HG03575 (cell line): ENCODE measurements at regions not wholly inside any gene's neighbourhood (a gene's known extent, or its start where the extent isn't known, plus 50 kb on each side); places are given as distances from the start of the nearest gene placed in this dataset.
"Not testable (repeated sequence)": the region's sequence is repeated elsewhere in the genome, so short reads cannot be mapped to it uniquely, and the experiment has no call there.

Experiments used
- ATAC-seq: cut with Tn5 transposase; IDR thresholded peaks from one replicate; pipeline ENCODE4 v1.9.1; 2021; ENCODE audit not compliant: unreplicated experiment, insufficient number of reproducible peaks, low FRiP score; ENCODE audit errors: extremely low read depth

- no peak for ATAC-seq
Measured at GRCh38 chr4:159026329-159026728, 76.5 kb upstream of the RAPGEF2 start.

- ATAC-seq, result peak; percentile 44
Measured at GRCh38 chr4:159027535-159027934, 75.3 kb upstream of the RAPGEF2 start.

DNA sequence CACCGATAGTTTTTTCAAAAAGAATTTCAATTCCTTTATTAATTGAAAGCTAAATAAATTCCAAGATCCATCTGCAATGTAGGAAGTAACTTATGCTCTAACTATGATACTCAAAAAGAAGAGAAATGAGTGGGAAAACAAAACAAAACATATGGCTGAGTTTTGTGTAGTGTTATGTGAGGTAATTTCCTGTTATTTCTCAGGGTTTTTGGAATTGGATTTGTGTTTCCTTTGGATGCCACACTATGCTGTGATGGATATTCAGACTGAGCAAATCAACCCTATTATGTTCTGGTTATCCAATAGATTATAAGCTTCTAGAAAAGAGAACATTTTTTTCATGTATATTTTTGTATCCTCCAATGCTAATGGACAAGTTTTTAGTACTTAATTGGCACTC lies 73.4 kb upstream of the RAPGEF2 start:
- ATAC-seq, result no peak

GRCh38 chr4:159030297-159030696 lies 72.6 kb upstream of the RAPGEF2 start:
- ATAC-seq, result not testable (repeated sequence)

DNA sequence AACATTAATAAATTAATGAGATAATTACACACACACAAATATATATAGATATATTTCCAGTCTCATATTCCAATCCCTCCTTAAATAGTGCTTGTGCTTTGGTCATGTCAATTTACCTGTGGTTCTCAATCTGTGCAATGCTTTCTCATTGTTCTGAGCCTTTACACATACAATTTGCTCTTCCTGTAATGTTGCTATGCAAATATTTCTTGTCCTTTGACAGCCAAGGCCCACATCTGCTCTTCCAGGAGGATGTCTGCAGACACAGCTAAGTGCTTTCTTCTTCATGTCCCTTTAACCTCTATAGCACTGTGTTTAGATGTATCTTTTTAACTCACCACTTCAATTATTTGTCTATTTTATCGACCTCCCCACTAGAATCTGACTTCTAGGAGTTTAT lies 67.3 kb upstream of the RAPGEF2 start:
- peak; percentile 63 for ATAC-seq

GRCh38 chr4:159038536-159038935 lies 64.3 kb upstream of the RAPGEF2 start:
- no peak for ATAC-seq

DNA sequence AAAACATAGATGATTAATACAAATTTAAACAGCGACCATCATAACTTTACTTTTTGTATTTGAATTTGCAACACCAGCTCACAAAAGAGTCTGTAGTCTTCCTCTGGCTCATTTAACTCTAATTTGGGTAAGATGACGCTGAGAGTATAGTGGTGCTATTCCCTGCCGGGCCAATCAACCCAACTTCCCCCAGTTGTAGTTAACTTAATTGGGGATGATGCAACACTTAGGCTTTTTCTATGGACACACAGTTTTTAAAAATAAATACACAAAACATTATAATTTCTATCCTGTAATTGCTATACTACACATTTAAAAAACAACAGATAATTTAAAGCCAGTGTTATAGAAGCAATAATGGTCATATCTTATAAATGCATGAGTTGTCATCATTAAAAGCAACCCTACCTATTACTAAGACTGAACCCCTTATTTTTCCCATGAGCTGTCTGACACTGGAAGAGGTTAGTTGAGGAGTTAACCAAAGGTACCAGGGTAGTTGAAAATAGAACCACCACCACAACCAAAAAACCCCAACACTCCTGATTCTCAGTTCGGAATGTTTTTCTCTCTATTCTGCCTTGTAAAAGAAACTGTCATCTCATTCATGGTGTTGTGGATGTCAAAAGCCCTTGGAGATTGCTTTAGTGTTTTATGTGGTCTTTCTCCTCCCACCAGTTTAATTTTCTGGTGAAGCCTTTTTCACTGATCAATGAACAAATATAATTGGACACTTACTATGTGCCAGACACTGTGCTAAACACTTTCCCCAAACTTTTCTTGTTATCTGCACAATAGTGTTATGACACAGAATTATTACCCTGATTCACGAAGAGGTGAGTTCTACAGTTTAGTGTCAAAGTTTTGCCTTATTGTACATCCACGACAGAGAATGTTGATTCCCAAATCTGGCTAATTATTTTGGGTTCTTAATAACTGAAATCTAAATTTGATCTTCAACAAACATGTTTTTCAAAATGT lies 61.5 kb upstream of the RAPGEF2 start:
- no peak for ATAC-seq

- ATAC-seq, result no peak
Measured at GRCh38 chr4:159042097-159042605, 60.7 kb upstream of the RAPGEF2 start.

GRCh38 chr4:159042868-159043267 lies 60.0 kb upstream of the RAPGEF2 start:
- ATAC-seq, result no peak

- no peak for ATAC-seq
Measured at GRCh38 chr4:159043861-159044260, 59.0 kb upstream of the RAPGEF2 start.

DNA sequence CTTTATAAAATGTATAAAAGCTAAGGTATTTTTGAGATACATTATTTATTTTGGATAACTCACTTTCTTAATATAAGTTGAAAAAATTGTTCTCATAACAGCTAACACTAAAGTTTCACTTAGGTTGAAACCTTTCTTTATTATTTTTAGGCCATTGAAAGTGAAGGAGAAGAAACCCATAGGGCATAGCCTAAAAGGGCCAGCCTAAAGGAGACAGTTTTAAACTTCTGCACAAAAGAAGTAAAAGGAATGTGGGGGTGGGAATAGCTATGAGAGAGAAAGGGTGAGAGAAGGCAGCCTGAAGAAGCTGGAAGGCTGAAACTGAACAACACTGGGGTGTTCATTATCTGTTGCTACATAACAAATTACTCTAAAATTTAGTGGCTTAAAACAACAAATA lies 57.6 kb upstream of the RAPGEF2 start:
- ATAC-seq, result no peak

DNA sequence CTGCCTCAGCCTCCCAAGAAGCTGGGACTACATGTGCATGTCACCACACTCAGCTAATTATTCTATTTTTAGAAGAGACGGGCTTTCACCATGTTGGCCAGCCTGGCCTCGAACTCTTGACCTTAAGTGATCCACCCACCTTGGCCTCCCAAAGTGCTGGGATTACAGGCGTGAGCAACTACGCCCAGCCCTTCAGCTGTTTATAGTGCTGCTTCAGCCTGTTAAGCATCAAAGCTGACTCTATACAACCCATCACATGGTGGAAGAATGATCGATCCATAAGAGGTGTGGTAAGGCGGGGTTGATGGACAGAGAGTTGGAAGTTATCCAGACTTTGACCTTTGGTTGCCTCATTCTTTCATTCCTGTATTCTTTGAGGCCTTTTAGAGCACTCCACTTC lies 56.2 kb upstream of the RAPGEF2 start:
- no peak for ATAC-seq

DNA sequence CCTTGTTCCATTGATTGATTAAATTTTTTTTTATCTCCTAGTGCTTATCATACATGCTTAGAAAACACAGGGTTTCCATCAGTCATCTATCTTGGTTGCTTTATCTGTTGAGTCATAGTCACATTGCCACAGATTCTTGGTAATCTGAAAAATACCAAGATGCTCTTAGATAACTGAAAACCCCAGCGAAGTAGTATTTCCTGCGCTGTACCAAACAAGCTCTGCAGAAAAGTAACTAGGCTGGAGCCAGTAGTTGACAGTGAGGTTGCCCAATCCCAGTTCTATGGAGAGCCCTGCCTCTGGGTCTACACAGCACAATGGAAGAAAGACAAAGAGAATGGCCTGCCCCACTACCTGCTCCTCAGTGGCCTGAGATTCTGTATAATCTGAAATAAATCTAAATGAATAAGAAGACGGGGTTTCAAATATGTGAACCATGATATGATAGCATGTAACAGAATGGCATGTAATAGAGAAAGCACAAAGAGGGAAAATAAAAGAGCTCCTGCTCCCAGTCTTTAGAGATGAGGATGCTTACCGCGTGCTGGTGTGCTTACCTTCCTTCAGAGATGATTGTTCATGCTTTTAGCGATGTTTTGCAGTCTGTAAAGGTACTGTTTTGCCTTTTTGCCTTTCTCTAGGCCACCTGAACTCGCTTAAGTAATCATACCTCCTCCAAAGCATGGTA lies 55.3 kb upstream of the RAPGEF2 start:
- no peak for ATAC-seq

GRCh38 chr4:159048166-159048886 lies 54.6 kb upstream of the RAPGEF2 start:
- ATAC-seq, result no peak

GRCh38 chr4:159049780-159050375 lies 53.0 kb upstream of the RAPGEF2 start:
- ATAC-seq, result no peak

DNA sequence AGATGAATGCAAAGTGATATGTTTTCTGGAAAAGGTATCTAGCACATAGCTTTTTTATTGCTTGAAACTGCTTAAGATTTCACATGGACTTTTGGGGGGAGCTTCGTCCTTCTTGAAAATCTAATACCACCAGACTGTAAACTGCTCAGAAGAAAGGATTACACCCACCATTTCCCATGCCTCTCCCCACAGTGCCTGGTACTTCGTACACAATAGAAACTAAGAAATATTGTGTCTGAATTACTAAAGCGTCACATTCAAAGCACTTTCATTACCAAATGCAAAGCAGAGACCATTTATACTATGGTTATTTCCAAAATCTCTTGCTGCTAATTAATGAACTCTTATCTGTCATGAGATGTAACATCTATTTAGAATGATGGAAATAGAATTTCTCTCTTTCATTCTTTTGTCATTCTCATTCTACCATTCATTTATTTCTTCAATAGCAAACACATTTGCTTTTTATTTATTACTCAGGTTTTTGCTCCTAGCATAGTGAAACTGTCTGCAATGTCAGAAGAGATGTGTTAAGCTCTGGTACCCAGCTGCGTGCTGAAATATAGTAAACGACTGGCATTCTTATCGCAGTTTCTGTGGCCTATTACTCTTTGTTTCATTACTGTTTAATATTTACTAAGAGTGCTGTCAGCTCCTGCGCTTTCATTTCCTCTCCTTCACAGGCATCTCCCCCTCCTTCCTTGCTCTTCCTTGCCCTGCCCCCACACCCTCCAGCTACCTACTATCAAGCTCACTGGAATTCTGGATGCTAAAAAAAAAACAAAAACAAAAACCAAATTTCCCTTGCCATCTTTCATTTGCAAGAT lies 51.4 kb upstream of the RAPGEF2 start:
- peak; percentile 73 for ATAC-seq

DNA sequence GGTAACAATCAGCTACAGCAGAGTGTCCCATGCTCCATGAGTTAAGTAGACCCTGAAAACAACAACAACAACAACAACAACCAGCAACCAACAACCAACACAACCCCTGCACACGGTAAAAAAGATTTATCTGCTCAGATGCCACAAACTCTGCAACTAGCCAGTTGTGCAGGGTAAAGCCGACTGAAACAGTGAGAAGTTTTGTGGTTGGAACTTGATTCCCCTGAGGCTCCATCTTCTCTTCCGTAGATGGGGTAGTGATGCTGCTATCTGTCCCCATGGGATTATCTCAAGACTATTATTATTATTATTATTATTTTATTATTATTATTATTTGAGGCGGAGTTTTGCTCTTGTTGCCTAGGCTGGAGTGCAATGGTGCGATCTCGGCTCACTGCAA lies 50.6 kb upstream of the RAPGEF2 start:
- peak; percentile 46 for ATAC-seq
